HK-2 (cell line): ENCODE measurements at regions not wholly inside any gene's neighbourhood (a gene's known extent, or its start where the extent isn't known, plus 50 kb on each side); places are given as distances from the start of the nearest gene placed in this dataset.
A peak's percentile ranks its signal among the peaks of the same experiment; 100 is the strongest.
"Not testable (repeated sequence)": the region's sequence is repeated elsewhere in the genome, so short reads cannot be mapped to it uniquely, and the experiment has no call there.

Experiments
- DNase-seq: peaks from one replicate; pipeline ENCODE4 v3.0.0-alpha.2; 2018; ENCODE audit not compliant: unreplicated experiment

GRCh38 chr16:88245241-88246081 lies 137.3 kb upstream of the ZNF469 start:
- DNase-seq = peak; percentile 92

- not testable (repeated sequence) for DNase-seq
These were observed 135.7 kb upstream of the ZNF469 start for GRCh38 chr16:88246955-88247582.

GRCh38 chr16:88247583-88247966 lies 135.2 kb upstream of the ZNF469 start:
- not testable (repeated sequence) for DNase-seq

GRCh38 chr16:88248761-88249160 lies 134.0 kb upstream of the ZNF469 start:
- DNase-seq = not testable (repeated sequence)

- DNase-seq = not testable (repeated sequence)
These were observed 132.4 kb upstream of the ZNF469 start for GRCh38 chr16:88250381-88250780.

- DNase-seq = not testable (repeated sequence)
These were observed 130.5 kb upstream of the ZNF469 start for GRCh38 chr16:88252057-88252794.

- DNase-seq = not testable (repeated sequence)
These were observed 124.6 kb upstream of the ZNF469 start for GRCh38 chr16:88258141-88258540.

GRCh38 chr16:88258764-88259525 lies 123.8 kb upstream of the ZNF469 start:
- not testable (repeated sequence) for DNase-seq

- DNase-seq = not testable (repeated sequence)
These were observed 123.2 kb upstream of the ZNF469 start for GRCh38 chr16:88259538-88259937.

GRCh38 chr16:88260146-88260545 lies 122.6 kb upstream of the ZNF469 start:
- DNase-seq = not testable (repeated sequence)

GRCh38 chr16:88260881-88261665 lies 121.7 kb upstream of the ZNF469 start:
- not testable (repeated sequence) for DNase-seq

- DNase-seq = not testable (repeated sequence)
These were observed 120.7 kb upstream of the ZNF469 start for GRCh38 chr16:88261814-88262605.

GRCh38 chr16:88262858-88263563 lies 119.7 kb upstream of the ZNF469 start:
- peak; percentile 61 for DNase-seq

GRCh38 chr16:88263681-88264287 lies 119.0 kb upstream of the ZNF469 start:
- not testable (repeated sequence) for DNase-seq

GRCh38 chr16:88264641-88265285 lies 118.0 kb upstream of the ZNF469 start:
- DNase-seq = peak; percentile 98

- DNase-seq = peak; percentile 17
These were observed 117.3 kb upstream of the ZNF469 start for GRCh38 chr16:88265286-88265938.

- DNase-seq = not testable (repeated sequence)
These were observed 116.7 kb upstream of the ZNF469 start for GRCh38 chr16:88266036-88266435.
